SU-DHL-6 (cell line): ENCODE measurements at regions not wholly inside any gene's neighbourhood (a gene's known extent, or its start where the extent isn't known, plus 50 kb on each side); places are given as distances from the start of the nearest gene placed in this dataset.

ENCODE experiments used
- EZH2phosphoT487 ChIP-seq: fragments of 200-600 bp; sonication (generic), shearing (Covaris generic); conservative IDR thresholded peaks from 2 replicates; pipeline ENCODE4 v1.6.1; 2018; ENCODE audit warnings: mild to moderate bottlenecking, antibody characterized with exemption, low read length, moderate library complexity, mixed read lengths
- TF ChIP-seq, protein P1 (sequence below): fragments of 200-600 bp; sonication (generic); IDR thresholded peaks from one replicate; pipeline ENCODE4 v1.5.1; 2017; ENCODE audit warnings: antibody characterized with exemption, mild to moderate bottlenecking, low read length, moderate library complexity; ENCODE audit not compliant: insufficient read depth, poor library complexity, severe bottlenecking

GRCh38 chr5:30113542-30113941 lies 1079.9 kb upstream of the CDH6 start:
- TF ChIP-seq, protein P1, sequence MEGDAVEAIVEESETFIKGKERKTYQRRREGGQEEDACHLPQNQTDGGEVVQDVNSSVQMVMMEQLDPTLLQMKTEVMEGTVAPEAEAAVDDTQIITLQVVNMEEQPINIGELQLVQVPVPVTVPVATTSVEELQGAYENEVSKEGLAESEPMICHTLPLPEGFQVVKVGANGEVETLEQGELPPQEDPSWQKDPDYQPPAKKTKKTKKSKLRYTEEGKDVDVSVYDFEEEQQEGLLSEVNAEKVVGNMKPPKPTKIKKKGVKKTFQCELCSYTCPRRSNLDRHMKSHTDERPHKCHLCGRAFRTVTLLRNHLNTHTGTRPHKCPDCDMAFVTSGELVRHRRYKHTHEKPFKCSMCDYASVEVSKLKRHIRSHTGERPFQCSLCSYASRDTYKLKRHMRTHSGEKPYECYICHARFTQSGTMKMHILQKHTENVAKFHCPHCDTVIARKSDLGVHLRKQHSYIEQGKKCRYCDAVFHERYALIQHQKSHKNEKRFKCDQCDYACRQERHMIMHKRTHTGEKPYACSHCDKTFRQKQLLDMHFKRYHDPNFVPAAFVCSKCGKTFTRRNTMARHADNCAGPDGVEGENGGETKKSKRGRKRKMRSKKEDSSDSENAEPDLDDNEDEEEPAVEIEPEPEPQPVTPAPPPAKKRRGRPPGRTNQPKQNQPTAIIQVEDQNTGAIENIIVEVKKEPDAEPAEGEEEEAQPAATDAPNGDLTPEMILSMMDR = no peak
- no peak for TF ChIP-seq EZH2phosphoT487
